ENCODE measurements at regions not wholly inside any gene's neighbourhood (a gene's known extent, or its start where the extent isn't known, plus 50 kb on each side); places are given as distances from the start of the nearest gene placed in this dataset.

DNA sequence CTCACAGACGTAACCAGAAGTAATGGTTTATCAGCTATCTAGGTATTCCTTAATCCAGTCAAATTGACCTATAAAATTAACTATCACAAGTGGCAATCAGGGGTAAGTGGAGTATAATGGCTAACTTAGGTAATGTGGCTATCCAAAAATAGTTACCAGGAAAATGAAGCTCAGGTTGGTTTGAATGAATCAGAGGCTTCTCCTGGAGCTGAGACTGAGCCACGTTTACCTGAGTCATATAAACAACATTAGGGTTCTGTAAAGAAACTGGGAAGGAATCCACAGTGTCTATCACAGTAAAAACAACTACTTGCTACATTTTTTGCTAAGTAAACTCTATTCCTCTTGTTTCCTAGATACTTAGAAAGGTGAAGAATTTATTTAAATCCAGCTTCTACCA is 236.0 kb upstream of the SPHKAP start:
- TF ChIP-seq, protein P1, sequence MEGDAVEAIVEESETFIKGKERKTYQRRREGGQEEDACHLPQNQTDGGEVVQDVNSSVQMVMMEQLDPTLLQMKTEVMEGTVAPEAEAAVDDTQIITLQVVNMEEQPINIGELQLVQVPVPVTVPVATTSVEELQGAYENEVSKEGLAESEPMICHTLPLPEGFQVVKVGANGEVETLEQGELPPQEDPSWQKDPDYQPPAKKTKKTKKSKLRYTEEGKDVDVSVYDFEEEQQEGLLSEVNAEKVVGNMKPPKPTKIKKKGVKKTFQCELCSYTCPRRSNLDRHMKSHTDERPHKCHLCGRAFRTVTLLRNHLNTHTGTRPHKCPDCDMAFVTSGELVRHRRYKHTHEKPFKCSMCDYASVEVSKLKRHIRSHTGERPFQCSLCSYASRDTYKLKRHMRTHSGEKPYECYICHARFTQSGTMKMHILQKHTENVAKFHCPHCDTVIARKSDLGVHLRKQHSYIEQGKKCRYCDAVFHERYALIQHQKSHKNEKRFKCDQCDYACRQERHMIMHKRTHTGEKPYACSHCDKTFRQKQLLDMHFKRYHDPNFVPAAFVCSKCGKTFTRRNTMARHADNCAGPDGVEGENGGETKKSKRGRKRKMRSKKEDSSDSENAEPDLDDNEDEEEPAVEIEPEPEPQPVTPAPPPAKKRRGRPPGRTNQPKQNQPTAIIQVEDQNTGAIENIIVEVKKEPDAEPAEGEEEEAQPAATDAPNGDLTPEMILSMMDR (IDR thresholded peaks at IDR 0.05; ENCODE audit: low read depth, low read length, missing input control) = no peak
- TF ChIP-seq YY1 (IDR thresholded peaks at IDR 0.05) = no peak
- no peak for TF ChIP-seq JUND (IDR thresholded peaks at IDR 0.05)
- TF ChIP-seq, protein P2, sequence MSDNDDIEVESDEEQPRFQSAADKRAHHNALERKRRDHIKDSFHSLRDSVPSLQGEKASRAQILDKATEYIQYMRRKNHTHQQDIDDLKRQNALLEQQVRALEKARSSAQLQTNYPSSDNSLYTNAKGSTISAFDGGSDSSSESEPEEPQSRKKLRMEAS (IDR thresholded peaks at IDR 0.05) = no peak

Measured in liver (tissue), 3 donors.